ENCODE measurements at regions not wholly inside any gene's neighbourhood (a gene's known extent, or its start where the extent isn't known, plus 50 kb on each side); places are given as distances from the start of the nearest gene placed in this dataset.
A peak's percentile ranks its signal among the peaks of the same experiment; 100 is the strongest.

DNA sequence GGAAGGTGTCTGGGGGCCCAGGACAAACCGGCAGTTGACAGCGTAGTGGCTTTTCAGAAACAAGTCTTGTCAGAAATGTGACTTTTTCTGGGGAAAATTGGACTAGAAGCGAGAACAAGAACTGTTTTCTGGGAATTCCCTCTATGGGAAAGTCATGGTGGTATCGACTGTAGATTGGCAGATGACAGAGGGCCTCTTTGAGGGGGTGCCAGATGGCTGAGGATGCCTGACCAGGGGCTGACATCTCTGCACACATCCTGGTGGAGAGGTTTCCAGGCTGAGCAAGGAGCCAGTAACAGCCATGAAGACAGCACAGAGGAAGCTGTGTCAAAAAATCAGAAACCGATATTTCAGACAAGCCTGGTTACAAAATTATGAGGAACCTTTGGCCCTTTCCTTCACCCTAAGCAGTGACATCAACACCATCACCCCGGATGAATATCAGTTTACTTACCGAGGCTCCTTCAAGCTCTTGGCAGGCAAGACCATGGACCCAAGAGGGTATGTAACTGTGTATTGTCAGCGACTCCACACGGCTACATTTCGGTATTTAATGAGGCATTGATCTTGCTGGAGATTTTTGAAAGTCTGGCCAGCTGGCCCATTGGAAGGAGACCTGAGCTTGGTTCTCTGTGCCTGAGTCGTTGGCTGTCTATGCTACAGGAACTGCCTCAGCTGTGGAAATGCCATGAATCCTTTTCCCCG lies 1525.3 kb upstream of the TMEM132C start:
- no peak overlapping the region for H3K9ac ChIP-seq (ENCODE audit: low read length)
- no peak overlapping the region for H3K4me2 ChIP-seq (ENCODE audit: low read length)
- H3K27ac ChIP-seq (ENCODE audit: low read length) = no peak overlapping the region
- no peaks in the 10 kb centered on the region for H3K9me2 ChIP-seq (replicated peaks; ENCODE audit: low read length)
- BruUV-seq (replicated peaks) = no TSS peak
- POLR2A ChIA-PET (ENCODE audit: unreplicated experiment) = no interaction called here
- H3K79me2 ChIP-seq (ENCODE audit: low read length) = no peaks in the 10 kb centered on the region
- H3F3A ChIP-seq (ENCODE audit: low read length, unreplicated experiment) = no peaks in the 10 kb centered on the region
- intact Hi-C loops (cut with micrococcal nuclease) = no loop called here
- TF ChIP-seq, protein P1, sequence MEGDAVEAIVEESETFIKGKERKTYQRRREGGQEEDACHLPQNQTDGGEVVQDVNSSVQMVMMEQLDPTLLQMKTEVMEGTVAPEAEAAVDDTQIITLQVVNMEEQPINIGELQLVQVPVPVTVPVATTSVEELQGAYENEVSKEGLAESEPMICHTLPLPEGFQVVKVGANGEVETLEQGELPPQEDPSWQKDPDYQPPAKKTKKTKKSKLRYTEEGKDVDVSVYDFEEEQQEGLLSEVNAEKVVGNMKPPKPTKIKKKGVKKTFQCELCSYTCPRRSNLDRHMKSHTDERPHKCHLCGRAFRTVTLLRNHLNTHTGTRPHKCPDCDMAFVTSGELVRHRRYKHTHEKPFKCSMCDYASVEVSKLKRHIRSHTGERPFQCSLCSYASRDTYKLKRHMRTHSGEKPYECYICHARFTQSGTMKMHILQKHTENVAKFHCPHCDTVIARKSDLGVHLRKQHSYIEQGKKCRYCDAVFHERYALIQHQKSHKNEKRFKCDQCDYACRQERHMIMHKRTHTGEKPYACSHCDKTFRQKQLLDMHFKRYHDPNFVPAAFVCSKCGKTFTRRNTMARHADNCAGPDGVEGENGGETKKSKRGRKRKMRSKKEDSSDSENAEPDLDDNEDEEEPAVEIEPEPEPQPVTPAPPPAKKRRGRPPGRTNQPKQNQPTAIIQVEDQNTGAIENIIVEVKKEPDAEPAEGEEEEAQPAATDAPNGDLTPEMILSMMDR (conservative IDR thresholded peaks at IDR 0.05; ENCODE audit: low read depth, low read length) = no peak
- no peak for TF ChIP-seq EZH2 (IDR thresholded peaks at IDR 0.05; ENCODE audit: low read length, unreplicated experiment)
- no peak for TF ChIP-seq EZH2phosphoT487 (IDR thresholded peaks at IDR 0.05; ENCODE audit: borderline replicate concordance, low read length)
- H3K4me1 ChIP-seq (ENCODE audit: insufficient read depth, low read length) = no peaks in the 10 kb centered on the region
- DNase-seq (no peak), ATAC-seq (no peak)
- no peaks in the 10 kb centered on the region for H4K20me1 ChIP-seq (ENCODE audit: low read length)
- H3K27me3 ChIP-seq (ENCODE audit: low read length) = peaks cover 99% of the 10 kb centered on the region
- CTCF ChIA-PET = no interaction called here
- no peak overlapping the region for H3K4me3 ChIP-seq (ENCODE audit: low read length)
- no peaks in the 10 kb centered on the region for H3K9me3 ChIP-seq (ENCODE audit: low read length)
- H2AFZ ChIP-seq (ENCODE audit: low read length) = no peak overlapping the region
- H3K36me3 ChIP-seq (ENCODE audit: low read depth, low read length) = no peaks in the 10 kb centered on the region

DNA sequence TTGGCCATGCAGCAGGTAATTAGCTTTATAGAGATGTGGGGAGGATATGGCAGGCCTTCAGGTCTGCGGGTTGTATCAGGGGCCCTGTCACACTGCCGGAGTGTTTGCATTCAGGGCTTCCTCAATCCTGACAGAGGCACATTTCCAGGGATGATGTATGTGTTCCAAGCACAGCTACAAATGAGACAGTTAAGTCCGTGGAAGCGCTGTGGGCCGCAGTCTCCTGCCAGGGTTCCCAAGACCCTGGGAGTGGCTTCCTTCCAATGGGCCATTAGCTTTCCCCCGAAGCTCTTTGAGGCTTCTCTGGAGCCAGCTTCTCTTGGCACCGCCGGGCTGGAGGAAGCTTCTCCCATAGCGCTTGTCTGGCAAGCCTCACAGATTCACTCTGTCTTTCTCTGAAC lies 1524.7 kb upstream of the TMEM132C start:
- BruUV-seq (replicated peaks) = no TSS peak
- DNase-seq (no peak), ATAC-seq (no peak)
- Histone ChIP-seq H3K9me2 (replicated peaks; ENCODE audit: low read length) (no peaks in the 10 kb centered on the region), H3K4me1 (ENCODE audit: insufficient read depth, low read length) (no peaks in the 10 kb centered on the region), H3K9me3 (ENCODE audit: low read length) (no peaks in the 10 kb centered on the region), H3K4me2 (ENCODE audit: low read length) (no peak overlapping the region), H4K20me1 (ENCODE audit: low read length) (no peaks in the 10 kb centered on the region), H2AFZ (ENCODE audit: low read length) (no peak overlapping the region), H3K9ac (ENCODE audit: low read length) (no peak overlapping the region), H3K79me2 (ENCODE audit: low read length) (no peaks in the 10 kb centered on the region), H3K27me3 (ENCODE audit: low read length) (peaks cover 96% of the 10 kb centered on the region), H3K4me3 (ENCODE audit: low read length) (no peak overlapping the region), H3K36me3 (ENCODE audit: low read depth, low read length) (no peaks in the 10 kb centered on the region), H3F3A (ENCODE audit: low read length, unreplicated experiment) (no peaks in the 10 kb centered on the region), H3K27ac (ENCODE audit: low read length) (no peak overlapping the region)
- TF ChIP-seq, protein P1 (conservative IDR thresholded peaks at IDR 0.05; ENCODE audit: low read depth, low read length) = no peak
- TF ChIP-seq EZH2phosphoT487 (IDR thresholded peaks at IDR 0.05; ENCODE audit: borderline replicate concordance, low read length) (no peak), EZH2 (IDR thresholded peaks at IDR 0.05; ENCODE audit: low read length, unreplicated experiment) (no peak)
- ChIA-PET CTCF (no interaction called here), POLR2A (ENCODE audit: unreplicated experiment) (no interaction called here)
- intact Hi-C loops (cut with micrococcal nuclease) = no loop called here

DNA sequence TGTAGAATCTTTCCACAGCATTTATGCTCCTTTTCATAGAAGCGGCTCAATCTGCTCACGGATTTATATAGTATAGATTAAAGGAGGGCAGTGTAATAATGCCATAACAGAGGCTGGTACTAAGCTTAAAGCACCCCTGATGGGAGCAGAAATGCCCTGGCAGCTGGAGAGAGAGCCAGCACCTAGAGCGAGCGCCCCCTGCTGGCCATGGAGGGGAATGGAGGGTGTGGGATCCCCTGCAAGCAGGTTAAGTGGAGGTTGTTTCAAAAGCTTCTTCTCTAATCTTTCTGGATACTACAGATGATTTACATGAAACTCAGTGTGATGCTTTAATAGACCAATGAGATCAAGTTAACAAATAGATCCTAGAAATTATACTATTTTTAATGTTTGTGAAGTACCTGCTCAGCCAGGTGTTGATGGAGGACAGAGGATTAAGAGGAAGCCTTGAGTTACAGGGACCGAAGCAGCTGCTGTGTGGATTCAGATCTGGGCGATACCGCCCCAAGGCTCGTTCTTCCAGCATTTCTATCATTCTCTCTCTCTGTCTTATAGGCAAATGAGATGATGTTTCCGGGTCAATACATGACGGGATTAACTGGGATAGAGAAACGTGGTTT lies 1519.3 kb upstream of the TMEM132C start:
- CTCF ChIA-PET = interaction anchor here (0.5 to 1.1 kb wide), 4 partner anchors 36 to 428 kb away, joined by 3 to 5 read pairs (median 4); no protein-coding TSS in a partner anchor
- H3K27ac ChIP-seq (ENCODE audit: low read length) = no peak overlapping the region
- no peaks in the 10 kb centered on the region for H3K9me2 ChIP-seq (replicated peaks; ENCODE audit: low read length)
- DNase-seq = peak; percentile 66
- no peak overlapping the region for H2AFZ ChIP-seq (ENCODE audit: low read length)
- no peaks in the 10 kb centered on the region for H3K79me2 ChIP-seq (ENCODE audit: low read length)
- no peak overlapping the region for H3K9ac ChIP-seq (ENCODE audit: low read length)
- no peaks in the 10 kb centered on the region for H4K20me1 ChIP-seq (ENCODE audit: low read length)
- no peaks in the 10 kb centered on the region for H3K9me3 ChIP-seq (ENCODE audit: low read length)
- H3F3A ChIP-seq (ENCODE audit: low read length, unreplicated experiment) = no peaks in the 10 kb centered on the region
- H3K4me3 ChIP-seq (ENCODE audit: low read length) = no peak overlapping the region
- H3K4me1 ChIP-seq (ENCODE audit: insufficient read depth, low read length) = no peaks in the 10 kb centered on the region
- peak; percentile 94 for ATAC-seq
- no TSS peak for BruUV-seq (replicated peaks)
- POLR2A ChIA-PET (ENCODE audit: unreplicated experiment) = no interaction called here
- peaks cover 85% of the 10 kb centered on the region for H3K27me3 ChIP-seq (ENCODE audit: low read length)
- H3K4me2 ChIP-seq (ENCODE audit: low read length) = no peak overlapping the region
- TF ChIP-seq, protein P1 (conservative IDR thresholded peaks at IDR 0.05; ENCODE audit: low read depth, low read length) = peak; percentile 99
- no peak for TF ChIP-seq EZH2phosphoT487 (IDR thresholded peaks at IDR 0.05; ENCODE audit: borderline replicate concordance, low read length)
- H3K36me3 ChIP-seq (ENCODE audit: low read depth, low read length) = no peaks in the 10 kb centered on the region
- intact Hi-C loops (cut with micrococcal nuclease) = loop anchor here (5.0 kb wide), 1 partner anchor 1565 kb away; no protein-coding TSS in a partner anchor

Measured in PC-3 (cell line).